MCF 10A (cell line): ENCODE measurements at regions not wholly inside any gene's neighbourhood (a gene's known extent, or its start where the extent isn't known, plus 50 kb on each side); places are given as distances from the start of the nearest gene placed in this dataset.

ENCODE experiments used
- BruUV-seq: library from RNA; stranded (reverse); fragments of 400-500 nt; replicated peaks from 2 replicates; lab custom pipeline; 2021; lab: Mats Ljungman, UMichigan
- CTCF ChIA-PET: fragments of 300-600 bp; sonication (Branson Sonifier 250); formaldehyde crosslinking; extraction: SDS; loops from one replicate; lab custom pipeline; 2021; ENCODE audit warnings: antibody characterized with exemption, inconsistent platforms; lab: Yijun Ruan, JAX
- POLR2A ChIA-PET: fragments of 300-600, 350-650 bp; sonication (Branson Sonifier 250); formaldehyde crosslinking; extraction: SDS; loops from one replicate; lab custom pipeline; 2020; ENCODE audit warnings: antibody characterized with exemption, inconsistent platforms; lab: Yijun Ruan, JAX
- DNase-seq: peaks from one replicate; pipeline ENCODE4 v3.0.0-alpha.2; 2018; ENCODE audit not compliant: unreplicated experiment
- H3K27ac Mint-ChIP-seq: one replicate; pipeline ENCODE4 v1.8.0; 2022; ENCODE audit warnings: mild to moderate bottlenecking, low read depth, mixed read lengths; ENCODE audit not compliant: unreplicated experiment
- H3K27me3 Mint-ChIP-seq: one replicate; pipeline ENCODE4 v1.8.0; 2022; ENCODE audit warnings: mixed read lengths; ENCODE audit not compliant: insufficient read depth, unreplicated experiment
- H3K36me3 Mint-ChIP-seq: one replicate; pipeline ENCODE4 v1.8.0; 2022; ENCODE audit warnings: mild to moderate bottlenecking, moderate library complexity, mixed read lengths; ENCODE audit not compliant: insufficient read depth, unreplicated experiment
- H3K4me1 Mint-ChIP-seq: one replicate; pipeline ENCODE4 v1.8.0; 2022; ENCODE audit warnings: mixed read lengths; ENCODE audit not compliant: insufficient read depth, unreplicated experiment
- H3K4me3 Mint-ChIP-seq: one replicate; pipeline ENCODE4 v1.8.0; 2022; ENCODE audit warnings: mild to moderate bottlenecking, moderate library complexity, mixed read lengths; ENCODE audit not compliant: unreplicated experiment
- H3K9me3 Mint-ChIP-seq: one replicate; pipeline ENCODE4 v1.8.0; 2022; ENCODE audit warnings: mixed read lengths; ENCODE audit not compliant: unreplicated experiment
- CTCF ChIP-seq: fragments of 200-600 bp; IDR thresholded peaks from one replicate; pipeline ENCODE4 v1.8.0; 2022; ENCODE audit warnings: antibody characterized with exemption, mild to moderate bottlenecking; ENCODE audit not compliant: unreplicated experiment
- intact Hi-C: fragments of 100-400 bp; cut with micrococcal nuclease; formaldehyde crosslinking; loops from 2 replicates; pipeline ENCODE4 v1.14.1; 2022

GRCh38 chr11:23653071-23653675 is 792.9 kb upstream of the CCDC179 start:
- Mint-ChIP-seq H3K9me3 (no peaks in the 10 kb centered on the region), H3K27ac (no peak overlapping the region), H3K4me1 (no peaks in the 10 kb centered on the region), H3K27me3 (peaks cover 17% of the 10 kb centered on the region), H3K36me3 (no peaks in the 10 kb centered on the region), H3K4me3 (no peak overlapping the region)
- CTCF ChIA-PET = no interaction called here
- TF ChIP-seq CTCF = no peak
- intact Hi-C loops = no loop called here
- POLR2A ChIA-PET = no interaction called here
- no TSS peak for BruUV-seq
- no peak for DNase-seq

- H3K36me3 Mint-ChIP-seq = no peaks in the 10 kb centered on the region
- ChIA-PET CTCF (no interaction called here), POLR2A (no interaction called here)
- DNase-seq = no peak
- TF ChIP-seq CTCF = no peak
- no peaks in the 10 kb centered on the region for H3K4me1 Mint-ChIP-seq
- no peak overlapping the region for H3K4me3 Mint-ChIP-seq
- no TSS peak for BruUV-seq
- intact Hi-C loops = no loop called here
- H3K27me3 Mint-ChIP-seq = peaks cover 47% of the 10 kb centered on the region
- H3K27ac Mint-ChIP-seq = no peak overlapping the region
- H3K9me3 Mint-ChIP-seq = no peaks in the 10 kb centered on the region
Measured at GRCh38 chr11:23668324-23668723, 808.0 kb upstream of the CCDC179 start.

GRCh38 chr11:23673366-23673765 is 813.1 kb upstream of the CCDC179 start:
- H3K9me3 Mint-ChIP-seq = no peaks in the 10 kb centered on the region
- H3K4me1 Mint-ChIP-seq = no peaks in the 10 kb centered on the region
- POLR2A ChIA-PET = no interaction called here
- no peaks in the 10 kb centered on the region for H3K36me3 Mint-ChIP-seq
- no peak for TF ChIP-seq CTCF
- BruUV-seq = no TSS peak
- no peak overlapping the region for H3K27ac Mint-ChIP-seq
- H3K4me3 Mint-ChIP-seq = no peak overlapping the region
- H3K27me3 Mint-ChIP-seq = peaks cover 64% of the 10 kb centered on the region
- CTCF ChIA-PET = interaction anchor here (1.3 kb wide), 1 partner anchor 134 kb away, joined by 4 read pairs; no protein-coding TSS in a partner anchor
- DNase-seq = no peak
- intact Hi-C loops = no loop called here

GRCh38 chr11:23674866-23675265 is 814.6 kb upstream of the CCDC179 start:
- intact Hi-C loops = no loop called here
- H3K36me3 Mint-ChIP-seq = no peaks in the 10 kb centered on the region
- ChIA-PET POLR2A (no interaction called here), CTCF (interaction anchor here (1.1 kb wide), 1 partner anchor 21 kb away, joined by 3 read pairs; no protein-coding TSS in a partner anchor)
- H3K4me1 Mint-ChIP-seq = no peaks in the 10 kb centered on the region
- no peak for TF ChIP-seq CTCF
- DNase-seq = no peak
- no peak overlapping the region for H3K4me3 Mint-ChIP-seq
- no peak overlapping the region for H3K27ac Mint-ChIP-seq
- H3K27me3 Mint-ChIP-seq = peaks cover 57% of the 10 kb centered on the region
- no TSS peak for BruUV-seq
- H3K9me3 Mint-ChIP-seq = no peaks in the 10 kb centered on the region
